Heart left ventricle (tissue), 16 donors: ENCODE measurements at regions not wholly inside any gene's neighbourhood (a gene's known extent, or its start where the extent isn't known, plus 50 kb on each side); places are given as distances from the start of the nearest gene placed in this dataset.

Source experiments
- ATAC-seq, 4 donors: fragments of 200-7000 bp; cut with Tn5 transposase; one replicate each; pipeline ENCODE4 v1.9.1; 2020 to 2022; ENCODE audit warnings: moderate library complexity in 4 of 4, mild to moderate bottlenecking in 3 of 4, moderate number of reproducible peaks in 1 of 4
- DNase-seq, 5 donors: peaks; one replicate each; pipeline ENCODE4 v3.0.0-alpha.2; 2020
- H3K27ac ChIP-seq, 12 donors: fragments of 200-600 bp; sonication (generic) in 4 of 12; one replicate each; pipeline versions ENCODE4 v1.5.0 to v1.8.0; 2016 to 2022; ENCODE audit warnings: mild to moderate bottlenecking in 2 of 12
- H3K27me3 ChIP-seq, 9 donors: fragments of 200-600 bp; sonication (generic) in 2 of 9; one replicate each; pipeline versions ENCODE4 v1.5.1 to v1.8.0; 2016 to 2022; ENCODE audit warnings: mild to moderate bottlenecking in 3 of 9
- H3K36me3 ChIP-seq, 9 donors: fragments of 200-600 bp; sonication (generic) in 2 of 9; one replicate each; pipeline versions ENCODE4 v1.5.0 to v1.8.0; 2018 to 2022; ENCODE audit warnings: mild to moderate bottlenecking in 2 of 9
- H3K4me1 ChIP-seq, 12 donors: fragments of 200-600 bp; sonication (generic) in 4 of 12; one replicate each; pipeline versions ENCODE4 v1.5.0 to v1.8.0; 2016 to 2022; ENCODE audit warnings: mild to moderate bottlenecking in 3 of 12
- H3K4me3 ChIP-seq, 12 donors: fragments of 200-600 bp; sonication (generic) in 4 of 12; one replicate each; pipeline versions ENCODE4 v1.5.0 to v1.8.0; 2017 to 2022; ENCODE audit warnings: mild to moderate bottlenecking in 9 of 12, moderate library complexity in 4 of 12
- H3K9me3 ChIP-seq, 12 donors: fragments of 200-600 bp; sonication (generic) in 4 of 12; one replicate each; pipeline versions ENCODE4 v1.5.0 to v1.8.0; 2016 to 2022; ENCODE audit warnings: mild to moderate bottlenecking in 1 of 12
- CTCF ChIP-seq, 12 donors: fragments of 200-600 bp; sonication (generic) in 4 of 12; IDR thresholded peaks; one replicate each; pipeline versions ENCODE4 v1.5.0 to v1.8.0; 2018 to 2022; ENCODE audit warnings: antibody characterized with exemption in 12 of 12, mild to moderate bottlenecking in 5 of 12
- POLR2A ChIP-seq, 2 donors: fragments of 450-650 bp; IDR thresholded peaks; one replicate each; pipeline ENCODE4 v1.6.1; 2017; ENCODE audit warnings: antibody characterized with exemption in 2 of 2, mild to moderate bottlenecking in 2 of 2, moderate library complexity in 2 of 2
- WGBS, 4 donors: extraction: QIAGEN DNeasy Blood & Tissue Kit in 2 of 4; methylation state at CpG; one replicate each; pipeline versions ENCODE4 v1.1.5 to v1.1.7; 2013 to 2018; 5-methylcytosine and 5-hydroxymethylcytosine counted together
- intact Hi-C, 10 donors: fragments of 100-400 bp; cut with DNase I; formaldehyde crosslinking; loops; one replicate each; pipeline versions ENCODE4 v1.11.1 to v1.14.2; 2022
- donor health status: ischemic (EF 13 %, LVEDD 7.1; RV severe dilation, severe dysfunction).
- donor health status: healthy with polysubstance abuse.
- donor health status: DM: no; HTN: yes; CAD: no.
- donor health status: DM: no; HTN: no; CAD: no.
- donor health status: ischemic (EF 25% LVEDD 6.9; RV normal size, moderate dysfunction).
- donor health status: ischemic (EF 25% LVEDD 5.7; RV mildly dilated, moderate dysfunction).
- donor health status: healthy.
- donor health status: DM: yes; HTN: yes; CAD: no.
- donor health status: ischemic (EF 35%, LVEDD 5.7; RV mildly dilated, moderate dysfunction).
- donor health status: nonischemic (EF 11% LVEDD 7.7; RV severe dilation, severe dysfunction).
- donor health status: DM: yes; HTN: yes; CAD: no.
- donor health status: PGD.
- donor health status: ischemic (EF 29% LVEDD 5.4; RV normal size, mild dysfunction).
- donor health status: nonischemic (EF 23%, LVEDD 6.1; RV moderate dilation, normal function).

- TF ChIP-seq POLR2A (IDR thresholded peaks at IDR 0.05) (no peak), CTCF (IDR thresholded peaks at IDR 0.05) (no peak)
- peaks cover 0 to 33% (median 5%) of the 10 kb centered on the region in 12 donors for H3K4me1 ChIP-seq
- H3K4me3 ChIP-seq, result no peak overlapping the region
- H3K9me3 ChIP-seq, result no peaks in the 10 kb centered on the region
- H3K27me3 ChIP-seq, result no peaks in the 10 kb centered on the region
- DNase-seq (peak in 4 of 5 donors; percentile 24 to 38 (median 26)), ATAC-seq (peak in 3 of 4 donors; percentile 81 to 83 (median 82))
- WGBS, 4 donors, result 94 to 100% (median 97%) methylated on average over 1 of the region's 1 CpG
- intact Hi-C loops, result loop anchor here in 1 of 10 donors (10.0 kb wide), 1 partner anchor 54 kb away; no protein-coding TSS in a partner anchor
- H3K36me3 ChIP-seq, result no peaks in the 10 kb centered on the region
- no peak overlapping the region for H3K27ac ChIP-seq
Observed at GRCh38 chr3:30188713-30189112, 417.7 kb upstream of the TGFBR2 start.

- intact Hi-C loops, result loop anchor here in 3 of 10 donors (5.0 to 10.0 kb wide), 3 partner anchors 55 to 1275 kb away; no protein-coding TSS in a partner anchor
- 57 to 83% (median 69%) methylated on average over 3 of the region's 3 CpGs for WGBS, 4 donors
Observed at GRCh38 chr3:30189900-30190299, 416.5 kb upstream of the TGFBR2 start.

GRCh38 chr3:30193625-30194044 is 412.8 kb upstream of the TGFBR2 start:
- ATAC-seq, result no peak
- H3K36me3 ChIP-seq, result no peaks in the 10 kb centered on the region

More at GRCh38 chr3:30189900-30190299, 416.5 kb upstream of the TGFBR2 start:
- DNase-seq (no peak), ATAC-seq (no peak)
- Histone ChIP-seq H3K36me3 (no peaks in the 10 kb centered on the region), H3K4me1 (peaks cover 0 to 26% (median 4%) of the 10 kb centered on the region in 12 donors), H3K4me3 (no peak overlapping the region), H3K27me3 (no peaks in the 10 kb centered on the region), H3K9me3 (no peaks in the 10 kb centered on the region), H3K27ac (no peak overlapping the region)
- TF ChIP-seq CTCF (IDR thresholded peaks at IDR 0.05) (no peak), POLR2A (IDR thresholded peaks at IDR 0.05) (no peak)

DNA sequence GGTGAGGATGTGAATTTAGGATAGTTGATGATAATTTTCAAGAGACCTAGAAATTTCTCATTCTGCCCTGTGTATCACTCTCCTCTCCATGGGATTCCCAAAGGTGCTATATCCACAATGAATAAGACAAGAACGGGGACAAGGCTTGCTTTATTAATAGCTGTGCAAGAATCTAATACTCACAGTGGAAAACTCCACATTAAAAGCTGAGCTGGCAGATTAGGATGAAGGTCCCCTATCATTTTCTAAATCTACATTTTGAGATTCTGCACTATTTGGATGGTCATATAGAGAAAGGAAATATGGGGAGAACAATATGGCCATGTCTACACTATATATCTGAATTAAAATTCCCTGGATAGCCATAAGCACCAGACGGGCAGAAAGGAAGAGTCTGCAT is 411.0 kb upstream of the TGFBR2 start:
- TF ChIP-seq CTCF (IDR thresholded peaks at IDR 0.05) (no peak), POLR2A (IDR thresholded peaks at IDR 0.05) (no peak)
- Histone ChIP-seq H3K36me3 (no peaks in the 10 kb centered on the region), H3K4me3 (no peak overlapping the region), H3K27me3 (no peaks in the 10 kb centered on the region), H3K27ac (no peak overlapping the region), H3K9me3 (no peaks in the 10 kb centered on the region), H3K4me1 (peaks cover 0 to 33% (median 21%) of the 10 kb centered on the region in 12 donors)
- ATAC-seq (no peak), DNase-seq (no peak)
- WGBS, 4 donors, result 58 to 90% (median 67%) methylated on average over 2 of the region's 2 CpGs
- intact Hi-C loops, result loop anchor here (5.0 to 10.0 kb wide), 9 partner anchors 33 to 1281 kb away; partner anchors contain the start of gene TGFBR2 (in 1 of the 10)

More at GRCh38 chr3:30193625-30194044, 412.8 kb upstream of the TGFBR2 start:
- H3K4me1 ChIP-seq, result peaks cover 0 to 28% (median 11%) of the 10 kb centered on the region in 12 donors
- no peaks in the 10 kb centered on the region for H3K27me3 ChIP-seq
- TF ChIP-seq POLR2A (IDR thresholded peaks at IDR 0.05) (no peak), CTCF (IDR thresholded peaks at IDR 0.05) (no peak)
- 44 to 73% (median 55%) methylated on average over 2 of the region's 2 CpGs for WGBS, 4 donors
- no peak overlapping the region for H3K4me3 ChIP-seq
- DNase-seq, result no peak
- no peak overlapping the region for H3K27ac ChIP-seq
- no peaks in the 10 kb centered on the region for H3K9me3 ChIP-seq
- intact Hi-C loops, result loop anchor here in 2 of 10 donors (5.0 to 10.0 kb wide), 2 partner anchors 66 to 1279 kb away; no protein-coding TSS in a partner anchor
